Prostate gland (tissue), 2 donors: ENCODE measurements at regions not wholly inside any gene's neighbourhood (a gene's known extent, or its start where the extent isn't known, plus 50 kb on each side); places are given as distances from the start of the nearest gene placed in this dataset.

Experiments
- CTCF ChIP-seq, 4 experiments: fragments of 200-600 bp in 2 of 4; fragments of 450-650 bp in 2 of 4; sonication (generic) in 2 of 4; IDR thresholded peaks; 1 replicate in 3 of 4; 2 replicates in 1 of 4; pipeline ENCODE4 v1.5.1; 2016 to 2019; ENCODE audit warnings: antibody characterized with exemption in 4 of 4, mild to moderate bottlenecking in 2 of 4, moderate library complexity in 2 of 4
- POLR2A ChIP-seq: fragments of 450-650 bp; IDR thresholded peaks from one replicate; pipeline ENCODE4 v1.6.1; 2016; ENCODE audit warnings: antibody characterized with exemption, mild to moderate bottlenecking
- POLR2AphosphoS5 ChIP-seq: sonication (generic); formaldehyde crosslinking; IDR thresholded peaks from one replicate; pipeline ENCODE4 v1.6.1; 2017; ENCODE audit warnings: antibody characterized with exemption

- TF ChIP-seq CTCF (IDR thresholded peaks at IDR 0.05): no peak
- no peak for TF ChIP-seq POLR2A
- TF ChIP-seq POLR2AphosphoS5: no peak
Measured at GRCh38 chr10:113470372-113471240, 82.2 kb upstream of the HABP2 start.
